Choroid plexus epithelial cell (primary cell): ENCODE measurements at regions not wholly inside any gene's neighbourhood (a gene's known extent, or its start where the extent isn't known, plus 50 kb on each side); places are given as distances from the start of the nearest gene placed in this dataset.

ENCODE experiments used
- DNase-seq: peaks from one replicate; pipeline ENCODE4 v3.0.0-alpha.2; 2010; ENCODE audit warnings: low read depth
- H3K4me3 ChIP-seq: 2 replicates; pipeline ENCODE4 v1.5.1; 2011; ENCODE audit warnings: low read depth, mild to moderate bottlenecking, control low read depth, low read length, moderate library complexity
- TF ChIP-seq, protein P1 (sequence below): conservative IDR thresholded peaks from 2 replicates; pipeline ENCODE4 v1.5.1; 2011; ENCODE audit warnings: low read depth, mild to moderate bottlenecking, control low read depth, inconsistent platforms, low read length, moderate library complexity

DNA sequence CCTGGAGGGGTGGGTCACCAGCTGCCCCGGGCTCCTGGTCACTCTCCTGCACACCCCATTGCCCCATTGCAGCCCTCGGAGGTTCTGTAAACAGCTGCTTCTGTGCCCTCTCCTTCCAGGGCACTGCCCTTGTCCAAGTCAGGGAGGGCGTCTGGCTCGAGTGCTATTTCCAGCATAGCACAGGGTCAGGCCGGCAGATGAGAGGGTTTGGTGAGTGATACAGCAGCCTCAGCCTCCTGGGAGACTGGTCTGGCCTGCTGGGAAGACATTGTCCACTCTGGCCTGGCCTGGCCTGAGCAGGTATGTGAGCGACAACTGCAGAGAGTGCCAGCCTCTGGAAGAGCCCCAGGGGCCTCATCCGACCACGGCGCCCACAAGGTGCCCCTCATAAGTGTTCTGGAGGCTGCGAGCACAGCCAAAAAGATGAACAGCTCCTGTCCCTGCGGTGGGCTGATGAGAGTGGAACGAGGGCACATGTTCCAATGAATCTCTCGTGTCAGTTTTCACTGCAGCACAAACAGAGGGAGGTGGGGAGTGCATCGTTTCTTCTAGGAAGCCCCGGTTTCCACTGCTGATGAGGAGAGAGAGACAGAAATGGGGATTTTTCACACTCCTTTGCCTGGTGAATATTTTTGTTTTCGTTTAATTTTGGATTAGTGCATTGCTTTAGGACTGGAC lies 105.8 kb upstream of the SDK2 start:
- no peak for DNase-seq
- no peak overlapping the region for H3K4me3 ChIP-seq
- TF ChIP-seq, protein P1, sequence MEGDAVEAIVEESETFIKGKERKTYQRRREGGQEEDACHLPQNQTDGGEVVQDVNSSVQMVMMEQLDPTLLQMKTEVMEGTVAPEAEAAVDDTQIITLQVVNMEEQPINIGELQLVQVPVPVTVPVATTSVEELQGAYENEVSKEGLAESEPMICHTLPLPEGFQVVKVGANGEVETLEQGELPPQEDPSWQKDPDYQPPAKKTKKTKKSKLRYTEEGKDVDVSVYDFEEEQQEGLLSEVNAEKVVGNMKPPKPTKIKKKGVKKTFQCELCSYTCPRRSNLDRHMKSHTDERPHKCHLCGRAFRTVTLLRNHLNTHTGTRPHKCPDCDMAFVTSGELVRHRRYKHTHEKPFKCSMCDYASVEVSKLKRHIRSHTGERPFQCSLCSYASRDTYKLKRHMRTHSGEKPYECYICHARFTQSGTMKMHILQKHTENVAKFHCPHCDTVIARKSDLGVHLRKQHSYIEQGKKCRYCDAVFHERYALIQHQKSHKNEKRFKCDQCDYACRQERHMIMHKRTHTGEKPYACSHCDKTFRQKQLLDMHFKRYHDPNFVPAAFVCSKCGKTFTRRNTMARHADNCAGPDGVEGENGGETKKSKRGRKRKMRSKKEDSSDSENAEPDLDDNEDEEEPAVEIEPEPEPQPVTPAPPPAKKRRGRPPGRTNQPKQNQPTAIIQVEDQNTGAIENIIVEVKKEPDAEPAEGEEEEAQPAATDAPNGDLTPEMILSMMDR: no peak

DNA sequence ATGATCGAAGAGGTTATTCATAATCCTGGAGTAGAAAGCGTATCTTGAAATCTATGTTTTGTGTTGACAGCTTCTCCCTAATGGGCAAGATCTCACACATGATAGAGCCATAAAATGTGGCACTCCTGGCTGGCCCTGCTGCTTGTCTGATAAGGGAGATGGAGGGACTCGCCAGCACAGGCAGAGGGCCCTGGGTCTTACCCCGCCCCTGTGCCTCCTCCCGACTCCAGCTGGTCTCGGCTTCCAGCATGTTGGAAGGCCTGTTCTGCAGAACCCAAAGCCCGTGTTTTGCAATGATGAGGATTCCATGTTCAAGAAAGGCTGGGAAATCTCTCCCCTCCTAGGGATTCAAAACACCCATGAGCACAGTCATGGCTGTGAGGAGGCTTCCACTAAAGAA lies 106.7 kb upstream of the SDK2 start:
- DNase-seq: no peak
- H3K4me3 ChIP-seq: no peak overlapping the region
- TF ChIP-seq, protein P1: no peak

DNA sequence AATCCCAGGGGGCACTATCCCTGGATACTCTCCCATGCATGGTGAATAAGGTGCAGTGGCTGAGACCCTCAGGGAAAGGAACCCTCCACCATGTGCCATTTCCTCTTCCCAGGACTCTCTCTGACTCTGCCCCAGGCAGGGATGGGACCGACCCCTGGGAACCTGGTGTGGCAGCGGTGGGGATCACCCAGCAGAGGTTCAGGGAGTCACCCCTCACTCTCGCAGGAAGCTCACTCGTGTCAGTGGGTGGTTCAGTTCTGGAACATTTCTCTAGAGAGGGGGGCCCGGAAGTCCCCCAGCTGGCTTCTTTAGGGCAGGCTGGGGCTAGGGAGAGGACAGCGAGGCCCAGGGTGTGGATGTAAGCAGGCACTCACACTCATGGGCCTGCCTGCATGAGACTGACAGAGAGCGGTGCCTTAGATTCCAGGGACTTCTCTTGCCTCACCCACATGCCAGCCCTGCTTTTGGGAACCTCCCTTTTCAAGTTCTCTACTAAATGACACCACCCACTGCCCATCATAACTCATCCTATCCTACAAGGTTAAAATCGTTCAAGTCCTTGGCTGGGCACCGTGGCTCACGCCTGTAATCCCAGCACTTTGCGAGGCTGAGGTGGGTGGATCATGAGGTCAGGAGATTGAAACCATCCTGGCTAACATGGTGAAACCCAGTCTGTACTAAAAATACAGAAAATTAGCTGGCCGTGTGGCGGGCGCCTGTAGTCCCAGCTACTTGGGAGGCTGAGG lies 109.7 kb upstream of the SDK2 start:
- TF ChIP-seq, protein P1: no peak
- no peak overlapping the region for H3K4me3 ChIP-seq
- no peak for DNase-seq

DNA sequence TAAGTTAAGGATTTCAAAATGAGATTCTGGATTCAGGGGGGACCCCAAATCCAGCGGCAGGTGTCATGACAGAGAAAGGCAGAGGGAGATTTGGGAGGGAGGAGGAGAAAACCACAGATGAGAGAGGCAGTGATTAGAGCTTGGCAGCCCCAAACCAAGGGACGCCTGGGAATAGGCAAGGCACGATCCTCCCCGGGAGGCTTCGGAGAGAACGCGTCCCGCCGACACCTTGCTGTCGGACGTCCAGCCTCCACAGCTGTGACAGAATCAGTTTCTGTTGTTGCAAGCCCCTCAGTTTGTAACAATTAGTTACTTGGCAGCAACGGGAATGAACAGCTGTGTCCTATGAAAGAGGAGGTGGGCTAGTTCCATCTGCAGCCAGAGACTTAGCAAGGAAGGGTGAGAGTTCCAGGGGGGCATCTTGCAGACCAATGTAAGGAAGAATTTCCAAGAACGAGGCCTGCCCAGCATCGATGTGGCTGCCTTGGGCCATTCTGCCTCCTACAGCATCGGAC lies 110.7 kb upstream of the SDK2 start:
- TF ChIP-seq, protein P1: no peak
- DNase-seq: no peak
- no peak overlapping the region for H3K4me3 ChIP-seq

DNA sequence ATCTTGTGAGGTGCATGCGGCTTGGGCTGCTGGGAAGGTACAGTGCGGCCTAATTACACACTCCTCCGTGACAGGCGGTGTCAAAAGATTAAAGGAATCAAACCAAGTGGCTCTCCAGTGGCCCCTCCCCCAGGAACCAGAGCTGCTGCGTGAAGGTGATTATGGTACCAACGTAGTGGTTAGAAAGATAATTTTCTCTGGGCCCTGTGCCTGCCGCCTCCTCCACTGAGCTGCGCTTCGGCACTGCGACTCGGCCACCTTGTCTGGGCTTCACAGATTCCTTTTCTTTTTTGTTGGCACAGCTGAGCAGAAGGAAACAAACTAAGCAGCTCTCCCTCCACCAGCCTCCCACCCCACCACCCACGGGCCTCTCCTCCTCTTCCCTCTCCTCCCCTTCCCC lies 113.2 kb upstream of the SDK2 start:
- TF ChIP-seq, protein P1: no peak
- no peak for DNase-seq
- H3K4me3 ChIP-seq: no peak overlapping the region

DNA sequence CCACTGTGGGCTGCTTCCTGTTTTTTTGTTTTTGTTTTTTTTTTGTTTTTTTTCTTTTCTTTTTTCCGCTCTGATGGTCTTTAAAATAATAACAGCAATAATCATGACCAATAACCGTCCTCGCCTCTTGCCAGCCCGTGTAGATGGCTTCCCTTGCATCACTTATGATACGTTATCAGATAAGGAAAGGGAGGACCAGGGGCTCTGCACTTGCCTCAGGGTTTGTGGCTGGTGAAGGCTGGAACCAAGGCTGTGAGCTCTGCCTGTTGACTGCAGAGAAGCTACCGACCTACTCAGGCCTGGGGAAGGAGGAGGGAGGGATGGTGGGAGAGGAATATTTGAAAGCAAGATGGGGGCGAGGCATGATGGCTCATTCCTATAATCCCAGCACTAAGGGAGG lies 114.0 kb upstream of the SDK2 start:
- no peak overlapping the region for H3K4me3 ChIP-seq
- no peak for DNase-seq
- TF ChIP-seq, protein P1: no peak

DNA sequence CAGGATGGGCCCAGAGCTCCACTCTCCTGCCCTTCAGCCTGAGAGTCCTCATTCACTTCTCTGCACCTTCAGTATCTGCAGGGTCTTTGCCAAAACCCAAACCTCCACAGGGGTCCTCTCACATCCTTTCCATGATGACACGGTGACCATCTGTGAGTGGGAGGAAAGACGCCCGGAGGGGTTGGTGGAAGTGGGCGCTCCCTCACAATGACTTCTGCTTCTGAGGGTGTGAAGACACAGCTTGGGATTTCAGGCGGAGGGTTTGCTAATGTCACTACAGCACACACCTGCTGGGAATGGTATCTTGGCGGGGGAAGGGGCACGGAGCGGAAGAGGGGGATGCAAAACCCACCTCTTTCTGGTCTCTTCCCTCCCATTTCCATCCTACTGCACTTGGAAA lies 115.1 kb upstream of the SDK2 start:
- H3K4me3 ChIP-seq: no peak overlapping the region
- no peak for DNase-seq
- TF ChIP-seq, protein P1: no peak
